Stimulated activated CD4-positive, alpha-beta T cell treated with anti-CD3 and anti-CD28 coated beads, TNF-alpha, amount 100 ng/mL, for 24 hours (primary cell): ENCODE measurements at regions not wholly inside any gene's neighbourhood (a gene's known extent, or its start where the extent isn't known, plus 50 kb on each side); places are given as distances from the start of the nearest gene placed in this dataset.

Source experiments
- DNase-seq, 3 experiments: peaks; one replicate each; pipeline ENCODE4 v3.0.0-alpha.2; 2020; ENCODE audit warnings: low read depth in 3 of 3

- no peak for DNase-seq
Observed at GRCh38 chr13:24008679-24009078, 111.4 kb upstream of the C1QTNF9B start.

DNA sequence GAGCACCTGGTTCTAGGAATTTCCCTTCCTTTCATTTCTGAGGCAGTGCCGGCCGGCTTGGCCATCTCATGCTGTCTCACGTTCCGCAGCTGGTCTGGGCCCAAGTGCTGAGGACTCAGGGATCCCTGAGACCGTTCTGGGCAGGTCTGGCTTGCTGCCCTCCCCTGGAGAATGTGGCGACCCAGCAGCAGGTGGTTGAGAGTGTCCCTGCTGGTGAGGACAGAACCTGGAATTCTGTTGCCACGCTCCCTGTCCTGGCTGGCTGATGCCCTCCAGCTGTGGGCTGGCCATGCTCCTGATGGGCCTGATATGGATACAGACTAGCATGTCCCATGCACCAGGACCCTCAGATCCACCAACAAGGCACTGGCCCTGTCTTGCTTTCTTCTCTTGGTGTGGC lies 114.0 kb upstream of the C1QTNF9B start:
- DNase-seq = no peak

DNA sequence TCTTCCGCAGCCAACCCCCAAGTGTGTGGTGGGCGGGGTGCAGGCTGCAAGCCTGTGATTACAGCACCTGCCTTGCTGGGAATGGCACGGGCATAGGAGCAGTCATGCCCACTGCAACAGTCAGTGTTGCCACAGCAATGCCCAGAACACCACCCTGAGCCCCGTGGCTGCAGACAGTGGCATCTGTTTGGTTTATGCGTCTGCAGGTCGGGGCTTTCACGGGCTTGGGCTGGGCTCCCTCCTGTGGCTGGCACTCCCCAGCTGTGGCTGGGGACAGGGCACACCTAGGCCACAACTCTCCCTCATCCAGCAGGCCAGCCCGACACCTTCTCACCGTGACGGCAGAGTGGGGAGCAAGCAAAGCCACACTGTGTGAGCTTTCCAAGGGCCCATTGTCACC lies 115.3 kb upstream of the C1QTNF9B start:
- no peak for DNase-seq

DNA sequence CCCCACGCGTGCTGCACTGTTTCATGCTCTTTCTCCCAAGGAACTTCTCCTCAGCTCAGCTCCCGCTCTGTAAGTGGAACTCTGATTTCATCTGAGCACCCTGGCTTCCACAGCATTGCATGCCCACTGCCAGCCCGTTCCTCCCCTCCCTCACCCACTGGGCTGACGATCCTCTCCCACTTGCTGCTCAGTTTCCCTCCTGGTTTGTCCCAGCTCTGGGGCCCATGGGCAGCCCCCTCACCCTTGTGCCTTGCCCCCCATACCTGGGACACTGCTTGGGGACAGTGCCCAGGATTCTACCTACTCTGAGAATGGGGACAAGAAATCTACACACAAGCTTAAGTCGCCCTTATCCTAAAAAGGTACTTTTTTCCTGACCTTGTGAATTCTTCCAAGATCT lies 115.9 kb upstream of the C1QTNF9B start:
- no peak for DNase-seq

GRCh38 chr13:24016046-24016445 lies 118.7 kb upstream of the C1QTNF9B start:
- no peak for DNase-seq

DNA sequence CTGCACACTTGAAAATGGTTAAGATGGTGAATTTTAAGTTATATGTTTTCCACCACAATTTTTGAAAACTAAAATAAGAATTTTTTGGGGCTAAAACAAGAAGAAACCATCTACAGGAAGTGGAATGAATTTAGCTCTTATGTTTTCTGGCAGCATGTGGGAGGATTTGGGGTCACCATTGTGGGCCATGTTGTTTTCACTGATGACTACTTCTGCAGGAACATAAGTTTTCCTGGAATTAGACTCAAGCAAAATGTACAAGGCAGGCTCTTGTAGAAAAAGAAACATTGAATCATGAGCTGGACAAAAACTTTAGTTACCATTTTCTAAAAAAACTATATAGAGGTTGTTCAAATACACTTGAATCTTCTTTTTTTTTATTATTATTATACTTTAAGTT lies 125.3 kb upstream of the C1QTNF9B start:
- no peak for DNase-seq

- DNase-seq = no peak
Observed at GRCh38 chr13:24023073-24023472, 125.8 kb upstream of the C1QTNF9B start.

DNA sequence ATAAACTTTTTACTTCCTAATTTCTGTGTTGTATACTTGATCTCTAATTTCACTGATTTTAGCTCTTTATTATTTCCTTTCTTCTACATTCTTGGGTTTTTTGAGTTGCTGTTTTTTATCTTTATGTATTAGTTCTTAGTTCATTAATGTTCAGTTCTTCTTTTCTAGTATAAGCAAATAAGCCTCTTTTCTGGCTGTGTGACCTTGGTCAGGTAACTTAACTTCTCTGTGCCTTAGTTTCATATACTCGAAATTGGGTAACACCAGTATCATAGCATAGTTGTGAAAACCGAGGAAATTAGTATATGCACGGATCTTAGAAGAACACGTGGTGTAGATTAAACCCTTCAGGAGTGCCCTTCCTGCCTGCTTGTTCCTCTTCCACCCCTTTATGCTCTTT lies 130.2 kb upstream of the C1QTNF9B start:
- no peak for DNase-seq

GRCh38 chr13:24032252-24032651 lies 128.3 kb upstream of the SPATA13 start:
- DNase-seq = no peak

- DNase-seq = no peak
Observed at GRCh38 chr13:24032674-24033073, 127.8 kb upstream of the SPATA13 start.

DNA sequence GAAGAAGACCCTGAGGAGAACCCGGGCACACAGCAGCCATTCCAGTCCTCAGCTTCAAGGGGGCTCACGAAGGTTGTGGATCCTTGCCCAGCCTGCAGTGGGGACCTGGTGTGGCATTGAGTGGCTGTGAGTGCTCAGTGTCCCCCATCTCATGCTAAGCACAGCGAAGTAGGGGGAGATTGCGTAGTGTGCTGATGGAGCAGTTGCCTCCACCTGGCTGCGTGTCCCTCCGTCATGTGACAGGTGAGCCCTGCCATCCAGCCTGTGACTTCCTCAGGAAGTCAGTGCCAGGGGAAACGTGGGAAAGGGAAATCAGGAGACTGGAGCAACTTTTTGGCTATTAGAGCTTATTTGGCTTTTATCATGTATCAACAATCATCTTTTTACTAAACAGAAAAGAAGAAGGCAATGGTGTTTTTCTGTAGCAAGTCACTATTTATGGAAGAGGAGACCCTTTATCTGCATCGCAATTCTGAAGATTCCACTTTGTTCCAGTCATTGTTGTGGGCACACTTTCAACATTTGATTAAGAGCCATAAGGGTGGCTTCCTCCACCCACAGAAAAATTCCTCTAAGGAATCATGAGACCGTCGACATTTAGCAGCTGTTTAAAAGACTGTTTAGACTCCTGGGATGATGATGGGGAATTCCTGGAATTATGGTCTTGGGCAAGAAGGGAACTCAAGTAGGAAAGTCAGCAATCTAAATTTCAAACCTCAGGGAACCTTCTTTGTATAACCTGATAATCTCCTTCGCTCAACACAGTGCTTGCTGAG lies 126.8 kb upstream of the SPATA13 start:
- DNase-seq = no peak

GRCh38 chr13:24035411-24035810 lies 125.1 kb upstream of the SPATA13 start:
- DNase-seq = no peak

DNA sequence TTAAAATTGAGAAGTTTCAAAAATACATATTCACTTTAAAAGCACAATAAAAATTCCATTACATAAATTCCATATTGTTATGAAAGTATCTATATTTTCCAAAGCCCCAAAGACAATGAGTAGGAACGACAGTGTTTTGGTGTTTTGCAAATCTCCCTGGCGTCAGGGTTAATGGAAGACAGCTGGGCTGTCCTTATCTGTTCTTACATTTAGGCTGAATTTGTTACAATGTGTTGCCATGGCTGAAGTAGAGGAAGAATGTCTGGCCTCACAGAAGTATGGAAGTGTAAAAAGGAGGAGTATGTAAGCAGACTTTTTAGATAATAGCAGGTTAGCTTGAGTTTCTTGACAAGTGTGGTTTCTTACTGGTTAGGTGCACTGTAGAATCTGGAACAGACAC lies 124.4 kb upstream of the SPATA13 start:
- DNase-seq = no peak

GRCh38 chr13:24038405-24038804 lies 122.1 kb upstream of the SPATA13 start:
- DNase-seq = no peak

DNA sequence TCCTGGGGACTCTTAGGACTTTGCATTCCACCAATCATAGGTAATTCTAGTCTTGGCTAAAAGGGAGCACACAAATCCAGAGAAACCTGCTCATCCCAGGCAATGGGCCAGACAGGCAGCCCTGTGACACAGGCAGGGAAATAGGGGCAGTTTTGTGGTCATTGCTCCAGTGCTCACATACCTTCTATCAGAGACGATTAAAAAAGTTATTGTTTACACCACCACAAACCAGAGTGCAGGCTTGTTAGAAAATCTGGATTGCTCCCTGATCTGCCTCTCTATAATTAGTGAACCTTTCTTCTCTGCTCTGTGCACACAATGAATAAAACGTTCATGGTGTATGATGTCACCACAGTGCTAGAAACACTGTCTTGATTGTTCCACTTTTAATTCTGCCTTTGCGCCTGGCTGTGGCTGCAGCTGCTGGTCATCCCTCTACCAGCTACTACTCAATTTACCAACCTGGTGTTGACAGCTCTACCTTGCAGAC lies 121.6 kb upstream of the SPATA13 start:
- DNase-seq = no peak

GRCh38 chr13:24039621-24040475 lies 120.7 kb upstream of the SPATA13 start:
- DNase-seq = no peak

DNA sequence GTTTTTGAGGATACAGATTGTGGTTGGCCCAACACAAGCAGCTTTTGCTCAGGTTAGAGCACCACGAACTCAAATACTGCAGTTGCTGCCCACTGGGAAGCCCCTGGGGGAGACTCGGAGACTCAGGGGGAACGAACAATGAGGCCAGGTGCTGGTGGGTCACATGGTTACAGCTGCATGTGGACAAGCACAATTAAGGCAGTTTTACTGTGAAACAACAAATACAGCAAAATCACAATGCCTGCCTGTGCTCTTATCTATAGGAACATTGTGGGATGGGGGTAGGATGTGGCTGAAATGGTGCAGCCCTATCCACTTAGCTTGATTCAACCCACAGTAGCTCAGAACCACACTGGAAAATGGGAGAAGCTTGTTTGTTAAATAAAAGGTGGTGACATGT lies 119.7 kb upstream of the SPATA13 start:
- DNase-seq = no peak

- no peak for DNase-seq
Observed at GRCh38 chr13:24041651-24042225, 118.8 kb upstream of the SPATA13 start.

GRCh38 chr13:24042710-24043440 lies 117.6 kb upstream of the SPATA13 start:
- no peak for DNase-seq

DNA sequence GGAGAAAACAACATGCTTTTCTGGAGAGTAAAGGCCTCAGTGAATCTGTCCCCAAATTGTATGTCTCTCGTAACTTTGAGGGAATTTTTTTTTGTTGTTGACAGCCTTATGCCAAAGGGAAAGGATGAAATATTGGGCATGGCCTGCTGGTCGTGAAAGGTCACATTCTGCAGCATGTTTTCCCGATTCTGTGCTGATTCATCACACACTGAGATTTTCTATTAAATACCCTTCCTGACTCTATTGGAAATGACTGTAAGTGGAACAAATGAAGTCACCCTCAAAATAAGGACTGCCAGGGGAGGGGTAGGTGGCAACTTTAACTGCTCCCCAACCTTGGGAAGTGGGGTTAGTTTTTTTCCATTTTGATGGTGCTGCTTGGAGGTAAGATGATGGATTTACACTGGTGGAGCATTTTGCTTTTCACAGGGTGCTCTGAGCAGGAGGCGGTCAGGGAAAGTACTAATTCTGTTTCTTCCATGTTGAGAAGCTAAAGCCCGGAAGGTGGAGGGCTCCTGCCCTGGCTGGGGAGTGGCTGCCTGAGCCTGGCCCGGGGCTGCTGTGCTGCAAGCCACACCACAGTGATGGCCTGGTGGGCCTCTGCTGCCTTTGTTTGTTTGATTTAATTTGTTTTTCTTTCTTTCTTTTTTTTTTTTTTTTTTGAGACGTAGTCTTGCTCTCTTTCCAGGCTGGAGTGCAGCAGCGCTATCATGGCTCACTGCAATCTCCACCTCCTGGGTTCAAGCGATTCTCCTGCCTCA lies 116.8 kb upstream of the SPATA13 start:
- no peak for DNase-seq

DNA sequence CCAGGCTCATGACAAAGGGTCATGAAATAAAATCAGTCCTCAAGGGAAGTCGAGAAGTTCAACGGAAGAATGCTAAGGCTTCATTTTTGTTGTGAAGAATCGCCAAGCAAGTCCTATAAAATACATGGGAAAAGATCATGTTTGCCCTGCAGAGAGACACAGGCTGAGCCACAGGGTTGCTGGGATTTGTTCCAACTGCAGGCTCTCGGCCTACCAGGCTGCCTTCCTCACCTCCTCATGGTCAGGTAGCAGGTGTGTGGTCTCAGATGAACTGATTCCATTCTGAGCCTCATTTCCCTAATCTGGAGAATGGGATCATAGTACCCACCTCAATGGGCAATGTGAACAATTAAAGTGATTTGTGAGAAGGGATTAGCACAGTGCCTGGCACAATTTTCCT lies 114.9 kb upstream of the SPATA13 start:
- no peak for DNase-seq
